ENCODE measurements at regions not wholly inside any gene's neighbourhood (a gene's known extent, or its start where the extent isn't known, plus 50 kb on each side); places are given as distances from the start of the nearest gene placed in this dataset.

- Histone ChIP-seq H3K27ac (no peak overlapping the region), H3K4me3 (no peak overlapping the region), H3K4me1 (no peaks in the 10 kb centered on the region), H3K27me3 (no peaks in the 10 kb centered on the region), H3K9me3 (peaks cover 0 to 99% (median 0%) of the 10 kb centered on the region in 4 donors), H3K36me3 (no peaks in the 10 kb centered on the region)
- 56 to 70% methylated on average over 23 of the region's 23 CpGs for WGBS, 2 donors
- DNase-seq (ENCODE audit: low spot score in 2 of 2), result no peak
- TF ChIP-seq POLR2A (IDR thresholded peaks at IDR 0.05) (no peak), EP300 (IDR thresholded peaks at IDR 0.05) (no peak), CTCF (IDR thresholded peaks at IDR 0.05) (no peak)
Observed at GRCh38 chr12:34352098-34352497, 329.8 kb downstream of the ALG10 start.

DNA sequence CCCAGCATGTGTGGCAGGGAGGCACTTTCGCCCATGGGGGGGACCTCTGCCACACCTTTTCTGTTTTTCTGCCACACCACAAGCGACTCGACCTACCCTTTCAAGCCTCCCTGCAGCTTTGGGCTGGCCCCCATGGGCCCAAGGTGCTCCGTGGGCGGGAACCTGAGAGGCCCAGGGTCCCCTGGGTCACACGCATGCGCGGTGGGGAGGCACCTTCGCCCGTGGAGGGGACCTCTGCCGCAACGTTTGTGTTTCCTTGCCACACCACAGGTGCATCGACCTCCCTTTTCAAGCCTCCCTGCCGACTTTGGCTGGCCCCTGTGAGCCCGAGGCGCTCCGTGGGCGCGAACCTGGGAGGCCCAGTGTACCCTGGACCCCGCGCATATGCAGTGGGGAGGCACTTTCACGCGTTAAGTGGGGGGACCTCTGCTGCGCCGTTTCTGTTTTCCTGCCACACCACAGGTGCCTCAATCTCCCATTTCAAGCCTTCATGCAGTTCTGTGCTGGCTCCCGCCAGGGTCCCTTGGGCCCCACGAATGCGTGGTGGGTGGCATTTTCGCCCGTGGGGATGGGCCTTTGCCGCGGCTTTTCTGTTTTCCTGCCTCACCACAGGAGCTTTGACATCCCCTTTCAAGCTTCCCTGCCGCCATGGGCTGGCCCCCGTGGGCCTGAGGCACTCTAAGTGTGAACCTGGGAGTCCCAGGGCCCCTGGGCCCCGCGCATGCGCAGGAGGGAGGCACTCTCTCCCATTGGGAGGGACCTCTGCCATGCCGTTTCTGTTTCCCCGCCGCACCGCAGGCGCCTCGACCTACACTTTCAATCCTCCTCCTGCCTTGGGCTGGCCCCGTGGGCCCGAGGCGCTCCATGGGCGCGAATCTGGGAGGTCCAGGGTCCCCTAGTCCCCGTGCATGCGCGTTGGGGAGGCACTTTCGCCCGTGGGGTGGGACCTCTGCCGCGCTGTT is 332.2 kb downstream of the ALG10 start:
- H3K36me3 ChIP-seq, result no peaks in the 10 kb centered on the region
- no peak for DNase-seq (ENCODE audit: low spot score in 2 of 2)
- H3K4me3 ChIP-seq, result no peak overlapping the region
- H3K27me3 ChIP-seq, result no peaks in the 10 kb centered on the region
- TF ChIP-seq POLR2A (IDR thresholded peaks at IDR 0.05), result no peak
- no peak for TF ChIP-seq EP300 (IDR thresholded peaks at IDR 0.05)
- no peak for TF ChIP-seq CTCF (IDR thresholded peaks at IDR 0.05)
- no peaks in the 10 kb centered on the region for H3K4me1 ChIP-seq
- peaks cover 0 to 99% (median 0%) of the 10 kb centered on the region in 4 donors for H3K9me3 ChIP-seq
- no peak overlapping the region for H3K27ac ChIP-seq
- 60 to 61% methylated on average over 52 to 55 of the region's 55 CpGs for WGBS, 2 donors

GRCh38 chr12:34356233-34356987 is 334.1 kb downstream of the ALG10 start:
- Histone ChIP-seq H3K27ac (no peak overlapping the region), H3K27me3 (no peaks in the 10 kb centered on the region), H3K9me3 (peaks cover 0 to 96% (median 0%) of the 10 kb centered on the region in 4 donors), H3K36me3 (no peaks in the 10 kb centered on the region), H3K4me1 (no peaks in the 10 kb centered on the region), H3K4me3 (no peak overlapping the region)
- DNase-seq (ENCODE audit: low spot score in 2 of 2), result no peak
- TF ChIP-seq POLR2A (IDR thresholded peaks at IDR 0.05), result no peak
- TF ChIP-seq CTCF (IDR thresholded peaks at IDR 0.05), result no peak
- no peak for TF ChIP-seq EP300 (IDR thresholded peaks at IDR 0.05)
- 76 to 78% methylated on average over 29 to 39 of the region's 39 CpGs for WGBS, 2 donors

- TF ChIP-seq POLR2A (IDR thresholded peaks at IDR 0.05) (no peak), EP300 (IDR thresholded peaks at IDR 0.05) (no peak), CTCF (IDR thresholded peaks at IDR 0.05) (no peak)
- peaks cover 0 to 96% (median 0%) of the 10 kb centered on the region in 4 donors for H3K9me3 ChIP-seq
- H3K27me3 ChIP-seq, result no peaks in the 10 kb centered on the region
- WGBS, 2 donors, result 47 to 55% methylated on average over 20 of the region's 20 CpGs
- H3K4me1 ChIP-seq, result no peaks in the 10 kb centered on the region
- no peak for DNase-seq (ENCODE audit: low spot score in 2 of 2)
- no peaks in the 10 kb centered on the region for H3K36me3 ChIP-seq
- H3K27ac ChIP-seq, result no peak overlapping the region
- no peak overlapping the region for H3K4me3 ChIP-seq
Observed at GRCh38 chr12:34357791-34358190, 335.5 kb downstream of the ALG10 start.

DNA sequence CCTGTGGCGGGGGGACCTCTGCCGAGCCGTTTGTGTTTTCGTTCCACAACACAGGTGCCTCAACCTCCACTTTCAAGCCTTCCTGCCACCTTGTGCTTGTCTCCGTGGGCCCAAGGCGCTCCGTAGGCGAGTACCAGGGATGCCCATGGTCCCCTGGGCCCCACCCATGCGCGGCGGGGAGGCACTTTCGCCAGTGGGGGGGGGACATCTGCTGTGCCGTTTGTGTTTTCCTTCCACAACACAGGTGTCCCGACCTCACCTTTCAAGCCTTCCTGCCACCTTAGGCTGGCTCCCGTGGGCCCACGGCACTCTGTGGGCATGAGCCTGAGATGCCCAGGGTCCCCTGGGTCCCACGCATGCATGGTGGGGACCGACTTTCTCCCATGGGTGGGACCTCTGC is 335.9 kb downstream of the ALG10 start:
- TF ChIP-seq CTCF (IDR thresholded peaks at IDR 0.05), result no peak
- no peak for TF ChIP-seq POLR2A (IDR thresholded peaks at IDR 0.05)
- no peak for TF ChIP-seq EP300 (IDR thresholded peaks at IDR 0.05)
- WGBS, 2 donors, result 61 to 62% methylated on average over 15 to 18 of the region's 18 CpGs
- no peaks in the 10 kb centered on the region for H3K27me3 ChIP-seq

More for the DNA sequence above, 335.9 kb downstream of the ALG10 start:
- Histone ChIP-seq H3K9me3 (peaks cover 0 to 96% (median 0%) of the 10 kb centered on the region in 4 donors), H3K4me3 (no peak overlapping the region), H3K4me1 (no peaks in the 10 kb centered on the region), H3K27ac (no peak overlapping the region), H3K36me3 (no peaks in the 10 kb centered on the region)
- DNase-seq (ENCODE audit: low spot score in 2 of 2), result no peak
